HEK293 (cell line): ENCODE measurements at regions not wholly inside any gene's neighbourhood (a gene's known extent, or its start where the extent isn't known, plus 50 kb on each side); places are given as distances from the start of the nearest gene placed in this dataset.

Experiments
- CTCF ChIA-PET: fragments of 350-600 bp; formaldehyde crosslinking; extraction: SDS; loops from one replicate; lab custom pipeline; 2021; ENCODE audit warnings: antibody characterized with exemption; lab: Yijun Ruan, JAX
- POLR2A ChIA-PET: fragments of 300-600 bp; formaldehyde crosslinking; extraction: SDS; loops from one replicate; lab custom pipeline; 2020; ENCODE audit warnings: antibody characterized with exemption, inconsistent platforms; lab: Yijun Ruan, JAX
- H3K27ac ChIP-seq: fragments of 200-500 bp; sonication (Bioruptor generic); 2 replicates; pipeline ENCODE4 v1.5.1; 2014; ENCODE audit warnings: low read depth, low read length, control low read depth, inconsistent platforms; ENCODE audit errors: extremely low read depth
- H3K36me3 ChIP-seq, 2 experiments: fragments of 200-500 bp in 1 of 2; sonication (Bioruptor generic) in 1 of 2; 1 replicate in 1 of 2; 2 replicates in 1 of 2; pipeline ENCODE4 v1.5.1; 2014 to 2017; ENCODE audit warnings: inconsistent platforms in 2 of 2, low read length in 2 of 2; ENCODE audit not compliant: control insufficient read depth in 2 of 2, insufficient read depth in 1 of 2
- H3K4me1 ChIP-seq: fragments of 200-500 bp; sonication (Bioruptor generic); 2 replicates; pipeline ENCODE4 v1.5.1; 2014; ENCODE audit warnings: mild to moderate bottlenecking, low read length, inconsistent platforms; ENCODE audit not compliant: control insufficient read depth, insufficient read depth
- H3K4me3 ChIP-seq: 2 replicates; pipeline ENCODE4 v1.5.1; 2011; ENCODE audit warnings: low read depth, mild to moderate bottlenecking, control low read depth, low read length, moderate library complexity
- H3K9me3 ChIP-seq: fragments of 200-500 bp; sonication (Bioruptor generic); 2 replicates; pipeline ENCODE4 v1.5.1; 2014; ENCODE audit warnings: low read depth, low read length, inconsistent platforms; ENCODE audit not compliant: control insufficient read depth, insufficient read depth
- BCL6B ChIP-seq: fragments of 450-650 bp; formaldehyde crosslinking; IDR thresholded peaks from 2 replicates; pipeline ENCODE4 v1.5.1; 2017; ENCODE audit warnings: missing biosample characterization, missing genetic modification characterization
- GLIS1 ChIP-seq: fragments of 450-650 bp; formaldehyde crosslinking; IDR thresholded peaks from 2 replicates; pipeline ENCODE4 v1.5.1; 2016; ENCODE audit warnings: missing biosample characterization, missing genetic modification characterization
- KLF10 ChIP-seq: fragments of 450-650 bp; IDR thresholded peaks from 2 replicates; pipeline ENCODE4 v1.5.1; 2018; ENCODE audit warnings: missing biosample characterization, mild to moderate bottlenecking, missing genetic modification characterization
- WT1 ChIP-seq: fragments of 450-650 bp; formaldehyde crosslinking; IDR thresholded peaks from 2 replicates; pipeline ENCODE4 v1.5.1; 2016; ENCODE audit warnings: missing biosample characterization, missing genetic modification characterization
- ZBTB21 ChIP-seq: fragments of 450-650 bp; formaldehyde crosslinking; IDR thresholded peaks from 2 replicates; pipeline ENCODE4 v1.5.1; 2017; ENCODE audit warnings: missing biosample characterization, missing genetic modification characterization
- ZBTB26 ChIP-seq: fragments of 450-650 bp; formaldehyde crosslinking; optimal IDR thresholded peaks from 2 replicates; pipeline ENCODE3; 2016; ENCODE audit warnings: missing biosample characterization, mild to moderate bottlenecking, missing genetic modification characterization
- ZNF302 ChIP-seq: fragments of 450-650 bp; formaldehyde crosslinking; IDR thresholded peaks from 2 replicates; pipeline ENCODE4 v1.5.1; 2016; ENCODE audit warnings: missing biosample characterization, missing genetic modification characterization, low read depth
- ZNF521 ChIP-seq: fragments of 450-650 bp; formaldehyde crosslinking; IDR thresholded peaks from 2 replicates; pipeline ENCODE4 v1.5.1; 2017; ENCODE audit warnings: missing biosample characterization, mild to moderate bottlenecking, missing genetic modification characterization
- ZNF544 ChIP-seq: fragments of 450-650 bp; formaldehyde crosslinking; IDR thresholded peaks from 2 replicates; pipeline ENCODE4 v1.5.0; 2017; ENCODE audit warnings: missing biosample characterization, missing genetic modification characterization
- ZNF585B ChIP-seq: fragments of 450-650 bp; formaldehyde crosslinking; IDR thresholded peaks from 2 replicates; pipeline ENCODE4 v1.5.1; 2016; ENCODE audit warnings: missing biosample characterization, missing genetic modification characterization
- ZSCAN30 ChIP-seq: fragments of 450-650 bp; IDR thresholded peaks from 2 replicates; pipeline ENCODE4 v1.5.1; 2018; ENCODE audit warnings: missing biosample characterization, mild to moderate bottlenecking, missing genetic modification characterization, moderate library complexity
- TF ChIP-seq, protein P1 (sequence below): fragments of 450-650 bp; formaldehyde crosslinking; IDR thresholded peaks from 2 replicates; pipeline ENCODE4 v1.5.1; 2016; ENCODE audit warnings: missing biosample characterization, missing genetic modification characterization
- TF ChIP-seq, protein P2 (sequence below): fragments of 450-650 bp; formaldehyde crosslinking; IDR thresholded peaks from 2 replicates; pipeline ENCODE4 v1.5.1; 2016; ENCODE audit warnings: missing biosample characterization, missing genetic modification characterization

DNA sequence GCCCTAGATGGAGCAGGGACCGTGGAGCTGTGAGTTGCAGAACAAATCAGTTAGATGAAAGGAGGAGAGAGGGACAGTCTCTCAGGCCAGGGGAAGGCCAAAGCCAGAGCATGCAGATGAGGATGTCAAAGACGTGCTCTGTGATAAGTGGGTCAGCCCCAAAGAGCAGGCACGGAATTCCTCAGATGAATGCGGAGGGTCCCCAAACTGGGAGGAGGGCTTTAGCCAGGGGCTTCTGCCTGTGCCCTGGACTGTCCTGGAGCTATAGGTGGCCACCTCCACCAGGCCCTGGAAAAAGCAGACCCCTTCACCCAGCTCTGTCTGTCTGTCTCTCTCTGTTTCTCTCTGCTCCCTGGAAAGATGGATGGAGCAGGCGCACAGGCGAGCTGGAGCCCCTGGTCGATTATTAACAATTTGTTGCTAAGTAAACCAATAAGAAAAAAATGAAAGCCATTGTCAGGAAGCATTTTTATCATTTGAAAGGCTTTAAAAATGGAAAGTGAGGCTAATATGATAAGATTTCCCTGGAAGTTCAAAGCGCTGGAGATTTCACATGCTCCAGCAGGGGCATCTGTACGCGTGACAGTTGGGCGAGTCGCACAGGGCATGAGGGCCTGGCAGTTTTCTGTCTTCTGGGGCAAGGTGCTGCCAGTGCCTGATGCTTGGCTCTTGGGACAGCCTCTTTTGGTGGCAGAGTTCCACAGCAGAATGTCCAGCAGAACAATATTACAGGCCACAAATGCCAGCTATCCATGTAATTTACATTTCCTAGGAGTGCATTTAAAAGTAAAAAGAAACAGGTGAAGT, 241.0 kb downstream of the GLI2 start:
- Histone ChIP-seq H3K4me3 (no peak overlapping the region), H3K27ac (no peak overlapping the region), H3K4me1 (no peaks in the 10 kb centered on the region), H3K36me3 (peaks cover 3 to 41% of the 10 kb centered on the region in 2 experiments), H3K9me3 (no peaks in the 10 kb centered on the region)
- ChIA-PET CTCF (interaction anchor here (0.6 to 1.8 kb wide), 3 partner anchors 104 to 1948 kb away, joined by 3 to 4 read pairs (median 3); no protein-coding TSS in a partner anchor), POLR2A (interaction anchor here (0.7 kb wide), 1 partner anchor 120 kb away, joined by 7 read pairs; no protein-coding TSS in a partner anchor)
- TF ChIP-seq ZBTB26 (tag by site-specific recombination): no peak
- TF ChIP-seq, protein P1, sequence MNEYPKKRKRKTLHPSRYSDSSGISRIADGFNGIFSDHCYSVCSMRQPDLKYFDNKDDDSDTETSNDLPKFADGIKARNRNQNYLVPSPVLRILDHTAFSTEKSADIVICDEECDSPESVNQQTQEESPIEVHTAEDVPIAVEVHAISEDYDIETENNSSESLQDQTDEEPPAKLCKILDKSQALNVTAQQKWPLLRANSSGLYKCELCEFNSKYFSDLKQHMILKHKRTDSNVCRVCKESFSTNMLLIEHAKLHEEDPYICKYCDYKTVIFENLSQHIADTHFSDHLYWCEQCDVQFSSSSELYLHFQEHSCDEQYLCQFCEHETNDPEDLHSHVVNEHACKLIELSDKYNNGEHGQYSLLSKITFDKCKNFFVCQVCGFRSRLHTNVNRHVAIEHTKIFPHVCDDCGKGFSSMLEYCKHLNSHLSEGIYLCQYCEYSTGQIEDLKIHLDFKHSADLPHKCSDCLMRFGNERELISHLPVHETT: no peak
- TF ChIP-seq ZNF302 (tag by site-specific recombination): no peak

DNA sequence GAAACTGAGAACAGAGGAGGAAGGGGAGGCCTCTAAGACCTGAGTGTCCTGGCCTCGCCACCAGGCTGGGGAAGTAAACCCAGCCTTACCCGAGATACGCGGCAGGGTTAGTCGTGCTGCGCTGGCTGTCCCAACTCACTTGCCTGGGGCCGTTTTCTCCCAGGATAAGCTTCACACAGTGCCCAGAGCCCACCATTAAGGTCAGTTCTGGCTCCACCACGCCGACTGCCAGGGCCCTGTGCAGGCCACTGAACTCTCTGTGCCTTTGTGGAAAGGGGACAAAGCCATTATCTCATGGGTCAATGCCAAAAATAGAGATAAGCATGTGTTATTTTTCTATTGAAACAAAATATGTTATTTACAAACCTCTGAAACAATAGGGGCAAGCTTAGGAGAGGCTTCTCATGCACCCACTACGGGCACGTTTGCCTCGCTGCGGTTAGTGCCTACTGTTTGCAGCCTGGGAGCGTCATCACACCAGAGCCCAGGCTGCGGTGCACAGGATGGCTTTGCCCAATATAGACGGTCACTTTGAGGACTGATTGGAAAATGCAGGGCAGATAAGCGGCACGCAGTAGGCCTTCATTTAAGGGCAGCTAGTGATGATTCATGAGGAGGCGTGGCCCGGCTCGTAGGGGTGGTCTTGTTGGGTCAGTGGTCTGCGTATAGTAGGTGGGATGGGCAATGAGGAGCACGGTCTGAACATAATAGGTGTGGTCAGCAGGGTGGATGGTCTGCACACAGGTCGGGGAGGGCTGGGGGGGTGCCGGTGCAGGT, 242.1 kb downstream of the GLI2 start:
- Histone ChIP-seq H3K36me3 (peaks cover 3 to 31% of the 10 kb centered on the region in 2 experiments), H3K4me3 (no peak overlapping the region), H3K4me1 (no peaks in the 10 kb centered on the region), H3K9me3 (no peaks in the 10 kb centered on the region)
- POLR2A ChIA-PET: interaction anchor here (0.7 kb wide), 1 partner anchor 121 kb away, joined by 7 read pairs; no protein-coding TSS in a partner anchor
- TF ChIP-seq KLF10 (tag by site-specific recombination) (no peak), BCL6B (tag by site-specific recombination) (no peak), GLIS1 (tag by site-specific recombination) (no peak), ZNF585B (no peak), ZNF521 (tag by site-specific recombination) (no peak), WT1 (tag by site-specific recombination) (no peak), ZNF544 (no peak), ZSCAN30 (tag by site-specific recombination) (no peak), ZBTB21 (no peak)
- TF ChIP-seq, protein P2, sequence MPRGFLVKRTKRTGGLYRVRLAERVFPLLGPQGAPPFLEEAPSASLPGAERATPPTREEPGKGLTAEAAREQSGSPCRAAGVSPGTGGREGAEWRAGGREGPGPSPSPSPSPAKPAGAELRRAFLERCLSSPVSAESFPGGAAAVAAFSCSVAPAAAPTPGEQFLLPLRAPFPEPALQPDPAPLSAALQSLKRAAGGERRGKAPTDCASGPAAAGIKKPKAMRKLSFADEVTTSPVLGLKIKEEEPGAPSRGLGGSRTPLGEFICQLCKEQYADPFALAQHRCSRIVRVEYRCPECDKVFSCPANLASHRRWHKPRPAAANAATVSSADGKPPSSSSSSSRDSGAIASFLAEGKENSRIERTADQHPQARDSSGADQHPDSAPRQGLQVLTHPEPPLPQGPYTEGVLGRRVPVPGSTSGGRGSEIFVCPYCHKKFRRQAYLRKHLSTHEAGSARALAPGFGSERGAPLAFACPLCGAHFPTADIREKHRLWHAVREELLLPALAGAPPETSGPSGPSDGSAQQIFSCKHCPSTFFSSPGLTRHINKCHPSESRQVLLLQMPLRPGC: no peak
- TF ChIP-seq, all 188 proteins: peak for 0
- CTCF ChIA-PET: no interaction called here
- no peak overlapping the region for H3K27ac ChIP-seq
